Prostate gland (tissue), 2 donors: ENCODE measurements at regions not wholly inside any gene's neighbourhood (a gene's known extent, or its start where the extent isn't known, plus 50 kb on each side); places are given as distances from the start of the nearest gene placed in this dataset.

Source experiments
- CTCF ChIP-seq, 4 experiments: fragments of 200-600 bp in 2 of 4; fragments of 450-650 bp in 2 of 4; sonication (generic) in 2 of 4; IDR thresholded peaks; 1 replicate in 3 of 4; 2 replicates in 1 of 4; pipeline ENCODE4 v1.5.1; 2016 to 2019; ENCODE audit warnings: antibody characterized with exemption in 4 of 4, mild to moderate bottlenecking in 2 of 4, moderate library complexity in 2 of 4
- POLR2A ChIP-seq: fragments of 450-650 bp; IDR thresholded peaks from one replicate; pipeline ENCODE4 v1.6.1; 2016; ENCODE audit warnings: antibody characterized with exemption, mild to moderate bottlenecking
- POLR2AphosphoS5 ChIP-seq: sonication (generic); formaldehyde crosslinking; IDR thresholded peaks from one replicate; pipeline ENCODE4 v1.6.1; 2017; ENCODE audit warnings: antibody characterized with exemption

- TF ChIP-seq CTCF (IDR thresholded peaks at IDR 0.05) (no peak), POLR2AphosphoS5 (no peak), POLR2A (no peak)
These were observed 150.6 kb upstream of the AGAP1 start for GRCh38 chr2:235343156-235343774.
